Skin of body (tissue), 1 donor: ENCODE measurements at regions not wholly inside any gene's neighbourhood (a gene's known extent, or its start where the extent isn't known, plus 50 kb on each side); places are given as distances from the start of the nearest gene placed in this dataset.

Experiments used
- DNase-seq: peaks from one replicate; lab custom pipeline; 2025; lab: John Stamatoyannopoulos, UW

- DNase-seq = no peak
Observed at GRCh38 chr20:63128367-63128766, 87.6 kb downstream of the YTHDF1 start.

GRCh38 chr20:63127700-63128364 is 88.1 kb downstream of the YTHDF1 start:
- no peak for DNase-seq

GRCh38 chr20:63126876-63127699 is 88.8 kb downstream of the YTHDF1 start:
- no peak for DNase-seq

- DNase-seq = no peak
Observed at GRCh38 chr20:63125838-63126601, 89.9 kb downstream of the YTHDF1 start.

- DNase-seq = no peak
Observed at GRCh38 chr20:63125581-63125837, 90.4 kb downstream of the YTHDF1 start.

GRCh38 chr20:63124782-63125580 is 91.0 kb downstream of the YTHDF1 start:
- no peak for DNase-seq

GRCh38 chr20:63124092-63124781 is 91.7 kb downstream of the YTHDF1 start:
- DNase-seq = no peak

GRCh38 chr20:63123331-63123741 is 92.6 kb downstream of the YTHDF1 start:
- no peak for DNase-seq

- no peak for DNase-seq
Observed at GRCh38 chr20:63122626-63123025, 93.3 kb downstream of the YTHDF1 start.

- no peak for DNase-seq
Observed at GRCh38 chr20:63121749-63122405, 94.1 kb downstream of the YTHDF1 start.

GRCh38 chr20:63121246-63121645 is 94.7 kb downstream of the YTHDF1 start:
- DNase-seq = no peak

GRCh38 chr20:63120808-63121090 is 95.2 kb downstream of the YTHDF1 start:
- DNase-seq = no peak

- DNase-seq = no peak
Observed at GRCh38 chr20:63119963-63120807, 95.7 kb downstream of the YTHDF1 start.

GRCh38 chr20:63119121-63119962 is 96.6 kb downstream of the YTHDF1 start:
- DNase-seq = no peak

GRCh38 chr20:63118303-63119120 is 97.4 kb downstream of the YTHDF1 start:
- no peak for DNase-seq

- no peak for DNase-seq
Observed at GRCh38 chr20:63117661-63118302, 98.1 kb downstream of the YTHDF1 start.

GRCh38 chr20:63117151-63117550 is 98.8 kb downstream of the YTHDF1 start:
- DNase-seq = no peak
